Ishikawa (cell line): ENCODE measurements at regions not wholly inside any gene's neighbourhood (a gene's known extent, or its start where the extent isn't known, plus 50 kb on each side); places are given as distances from the start of the nearest gene placed in this dataset.

Experiments
- CEBPB ChIP-seq: IDR thresholded peaks from 2 replicates; pipeline ENCODE4 v1.6.1; 2012
- CREB1 ChIP-seq: IDR thresholded peaks from 2 replicates; pipeline ENCODE4 v1.6.1; 2012; ENCODE audit warnings: low read depth
- EGR1 ChIP-seq: IDR thresholded peaks from 2 replicates; pipeline ENCODE4 v1.6.1; 2012
- EP300 ChIP-seq: IDR thresholded peaks from 2 replicates; pipeline ENCODE4 v1.6.1; 2012; ENCODE audit warnings: borderline replicate concordance
- FOXM1 ChIP-seq: IDR thresholded peaks from 2 replicates; pipeline ENCODE4 v1.6.1; 2012; ENCODE audit warnings: low read depth, borderline replicate concordance
- NFIC ChIP-seq: IDR thresholded peaks from 2 replicates; pipeline ENCODE4 v1.6.1; 2012
- RAD21 ChIP-seq: IDR thresholded peaks from 2 replicates; pipeline ENCODE4 v1.6.1; 2012; ENCODE audit warnings: low read depth
- TAF1 ChIP-seq: IDR thresholded peaks from 2 replicates; pipeline ENCODE4 v1.6.1; 2012; ENCODE audit warnings: low read depth, mild to moderate bottlenecking
- TCF12 ChIP-seq: IDR thresholded peaks from 2 replicates; pipeline ENCODE4 v1.6.1; 2012; ENCODE audit warnings: low read depth
- TEAD4 ChIP-seq: IDR thresholded peaks from 2 replicates; pipeline ENCODE4 v1.6.1; 2012
- YY1 ChIP-seq: IDR thresholded peaks from 2 replicates; pipeline ENCODE4 v1.6.1; 2012; ENCODE audit warnings: low read depth
- ZBTB7A ChIP-seq: IDR thresholded peaks from 2 replicates; pipeline ENCODE4 v1.6.1; 2012; ENCODE audit warnings: low read depth
- TF ChIP-seq, protein P1 (sequence below): IDR thresholded peaks from 2 replicates; pipeline ENCODE4 v1.6.1; 2012
- TF ChIP-seq, protein P2 (sequence below): IDR thresholded peaks from 2 replicates; pipeline ENCODE4 v1.6.1; 2012
- TF ChIP-seq, protein P3 (sequence below): IDR thresholded peaks from 2 replicates; pipeline ENCODE4 v1.6.1; 2012; ENCODE audit warnings: low read depth, mild to moderate bottlenecking

DNA sequence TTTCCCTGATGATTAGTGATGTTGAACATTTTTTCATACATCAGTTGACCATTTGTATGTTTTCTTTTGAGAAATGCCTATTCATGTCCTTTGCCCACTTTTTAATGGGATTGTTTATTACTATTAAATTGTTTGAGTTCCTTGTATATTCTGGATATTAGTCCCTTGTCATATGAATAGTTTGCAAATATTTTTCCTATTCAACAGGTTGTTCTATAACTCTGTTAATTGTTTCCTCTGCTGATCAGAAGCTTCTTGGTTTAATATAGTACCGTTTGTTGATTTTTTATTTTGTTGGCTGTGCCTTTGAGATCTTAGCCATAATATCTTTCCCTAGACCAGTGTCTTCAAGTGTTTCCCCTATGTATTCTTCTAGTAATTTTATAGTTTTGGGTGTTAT lies 189.0 kb upstream of the RARB start:
- TF ChIP-seq CREB1 (no peak), TEAD4 (no peak), TCF12 (no peak), TAF1 (no peak), FOXM1 (no peak), CEBPB (no peak), NFIC (no peak), YY1 (no peak), EGR1 (no peak), EP300 (no peak), RAD21 (no peak), ZBTB7A (no peak)
- TF ChIP-seq, protein P1, sequence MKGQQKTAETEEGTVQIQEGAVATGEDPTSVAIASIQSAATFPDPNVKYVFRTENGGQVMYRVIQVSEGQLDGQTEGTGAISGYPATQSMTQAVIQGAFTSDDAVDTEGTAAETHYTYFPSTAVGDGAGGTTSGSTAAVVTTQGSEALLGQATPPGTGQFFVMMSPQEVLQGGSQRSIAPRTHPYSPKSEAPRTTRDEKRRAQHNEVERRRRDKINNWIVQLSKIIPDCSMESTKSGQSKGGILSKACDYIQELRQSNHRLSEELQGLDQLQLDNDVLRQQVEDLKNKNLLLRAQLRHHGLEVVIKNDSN, result no peak
- TF ChIP-seq, protein P2, sequence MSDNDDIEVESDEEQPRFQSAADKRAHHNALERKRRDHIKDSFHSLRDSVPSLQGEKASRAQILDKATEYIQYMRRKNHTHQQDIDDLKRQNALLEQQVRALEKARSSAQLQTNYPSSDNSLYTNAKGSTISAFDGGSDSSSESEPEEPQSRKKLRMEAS, result no peak
- TF ChIP-seq, protein P3, sequence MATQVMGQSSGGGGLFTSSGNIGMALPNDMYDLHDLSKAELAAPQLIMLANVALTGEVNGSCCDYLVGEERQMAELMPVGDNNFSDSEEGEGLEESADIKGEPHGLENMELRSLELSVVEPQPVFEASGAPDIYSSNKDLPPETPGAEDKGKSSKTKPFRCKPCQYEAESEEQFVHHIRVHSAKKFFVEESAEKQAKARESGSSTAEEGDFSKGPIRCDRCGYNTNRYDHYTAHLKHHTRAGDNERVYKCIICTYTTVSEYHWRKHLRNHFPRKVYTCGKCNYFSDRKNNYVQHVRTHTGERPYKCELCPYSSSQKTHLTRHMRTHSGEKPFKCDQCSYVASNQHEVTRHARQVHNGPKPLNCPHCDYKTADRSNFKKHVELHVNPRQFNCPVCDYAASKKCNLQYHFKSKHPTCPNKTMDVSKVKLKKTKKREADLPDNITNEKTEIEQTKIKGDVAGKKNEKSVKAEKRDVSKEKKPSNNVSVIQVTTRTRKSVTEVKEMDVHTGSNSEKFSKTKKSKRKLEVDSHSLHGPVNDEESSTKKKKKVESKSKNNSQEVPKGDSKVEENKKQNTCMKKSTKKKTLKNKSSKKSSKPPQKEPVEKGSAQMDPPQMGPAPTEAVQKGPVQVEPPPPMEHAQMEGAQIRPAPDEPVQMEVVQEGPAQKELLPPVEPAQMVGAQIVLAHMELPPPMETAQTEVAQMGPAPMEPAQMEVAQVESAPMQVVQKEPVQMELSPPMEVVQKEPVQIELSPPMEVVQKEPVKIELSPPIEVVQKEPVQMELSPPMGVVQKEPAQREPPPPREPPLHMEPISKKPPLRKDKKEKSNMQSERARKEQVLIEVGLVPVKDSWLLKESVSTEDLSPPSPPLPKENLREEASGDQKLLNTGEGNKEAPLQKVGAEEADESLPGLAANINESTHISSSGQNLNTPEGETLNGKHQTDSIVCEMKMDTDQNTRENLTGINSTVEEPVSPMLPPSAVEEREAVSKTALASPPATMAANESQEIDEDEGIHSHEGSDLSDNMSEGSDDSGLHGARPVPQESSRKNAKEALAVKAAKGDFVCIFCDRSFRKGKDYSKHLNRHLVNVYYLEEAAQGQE, result no peak

DNA sequence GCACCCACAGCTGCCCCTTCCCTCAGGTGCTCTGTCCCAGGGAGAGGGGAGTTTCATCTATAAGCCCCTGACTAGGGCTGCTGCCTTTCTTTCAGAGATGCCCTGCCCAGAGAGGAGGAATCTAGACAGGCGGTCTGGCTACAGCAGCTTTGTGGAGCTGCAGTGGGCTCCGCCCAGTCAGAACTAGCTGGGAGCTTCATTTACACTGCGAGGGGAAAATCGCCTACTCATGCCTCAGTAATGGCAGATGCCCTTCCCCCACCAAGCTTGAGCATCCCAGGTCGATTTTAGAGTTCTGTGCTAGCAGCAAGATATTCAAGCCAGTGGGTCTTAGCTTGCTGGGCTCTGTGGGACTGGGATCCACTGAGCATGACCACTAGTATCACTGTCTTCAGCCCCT lies 181.2 kb upstream of the RARB start:
- TF ChIP-seq CREB1, result no peak

DNA sequence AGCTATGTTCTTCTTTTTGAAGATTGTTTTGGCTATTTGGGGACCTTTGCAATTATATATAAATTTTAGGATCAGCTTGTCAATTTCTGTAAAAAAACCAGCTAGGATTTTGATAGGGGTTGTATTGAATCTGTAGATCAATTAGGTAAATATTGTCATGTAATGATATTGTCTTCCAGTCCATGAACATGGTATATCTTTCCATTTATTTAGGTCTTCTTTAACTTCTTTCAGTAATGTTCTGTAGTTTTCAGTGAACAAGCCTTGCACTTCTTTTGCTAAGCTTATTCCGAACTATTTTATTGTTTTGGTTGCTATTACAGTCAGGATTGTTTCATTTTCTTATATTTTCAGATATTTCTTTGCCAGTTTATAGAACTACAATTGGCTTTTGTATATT lies 175.8 kb upstream of the RARB start:
- TF ChIP-seq TEAD4 (no peak), FOXM1 (no peak), TAF1 (no peak), CEBPB (no peak), EP300 (no peak), CREB1 (no peak), EGR1 (no peak), YY1 (no peak), ZBTB7A (no peak)
- TF ChIP-seq, protein P2, result no peak
- TF ChIP-seq, protein P1, result no peak

DNA sequence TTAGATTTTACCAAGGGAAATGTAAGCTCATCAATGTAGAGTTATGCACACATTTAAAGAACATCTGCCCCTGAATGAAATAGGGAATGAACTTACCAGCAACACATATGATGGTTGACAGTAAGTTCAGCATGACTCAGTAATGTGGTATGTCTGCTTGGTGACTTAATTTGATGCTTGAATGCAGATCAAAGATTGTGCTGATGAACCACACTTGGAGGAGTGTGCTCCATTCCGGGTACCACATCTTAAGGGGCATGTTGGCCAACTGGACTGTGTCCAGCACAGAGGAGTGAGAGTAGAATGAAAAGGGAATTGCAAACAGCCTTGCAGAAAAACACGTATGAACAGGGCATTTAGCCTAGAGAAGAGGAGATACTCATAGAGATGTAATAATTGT lies 171.0 kb upstream of the RARB start:
- TF ChIP-seq CREB1 (no peak), TAF1 (no peak), TCF12 (no peak), TEAD4 (no peak), RAD21 (no peak)
- TF ChIP-seq, protein P2, result no peak
- TF ChIP-seq, protein P1, result no peak

DNA sequence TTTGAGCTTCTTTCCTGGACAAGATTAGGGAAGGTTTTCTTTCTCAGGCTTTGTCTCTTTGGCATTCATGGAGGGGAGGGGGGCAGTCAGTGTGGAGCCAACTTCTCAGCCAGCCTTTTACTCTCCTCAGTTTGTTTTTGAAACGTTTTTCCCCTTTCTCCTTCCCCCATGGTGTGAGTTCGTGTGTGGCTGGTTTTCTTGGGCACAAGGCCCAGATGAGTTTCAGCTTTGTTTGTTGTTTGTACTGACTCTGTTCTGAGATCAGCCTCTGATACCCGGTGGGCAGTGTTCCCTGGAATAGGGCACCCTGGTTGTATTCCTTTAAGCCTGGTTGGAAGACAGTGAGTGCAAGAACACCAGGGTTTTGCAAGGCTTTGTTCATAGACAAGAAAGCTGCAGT lies 168.2 kb upstream of the RARB start:
- TF ChIP-seq EP300, result no peak
- no peak for TF ChIP-seq EGR1
- TF ChIP-seq CEBPB, result no peak
- TF ChIP-seq YY1, result no peak
- TF ChIP-seq ZBTB7A, result no peak
- TF ChIP-seq TEAD4, result no peak
- no peak for TF ChIP-seq TCF12
- TF ChIP-seq, protein P3, result no peak
- TF ChIP-seq NFIC, result no peak
- TF ChIP-seq, protein P1, result no peak
- TF ChIP-seq, protein P2, result no peak
- no peak for TF ChIP-seq TAF1
- TF ChIP-seq RAD21, result no peak
- TF ChIP-seq FOXM1, result no peak
- TF ChIP-seq CREB1, result no peak
